ENCODE measurements at regions not wholly inside any gene's neighbourhood (a gene's known extent, or its start where the extent isn't known, plus 50 kb on each side); places are given as distances from the start of the nearest gene placed in this dataset.
"Not testable (repeated sequence)": the region's sequence is repeated elsewhere in the genome, so short reads cannot be mapped to it uniquely, and the experiment has no call there.

- no peak overlapping the region for H3K27ac Mint-ChIP-seq
- intact Hi-C loops (cut with micrococcal nuclease), result no loop called here
- H3K4me1 Mint-ChIP-seq (ENCODE audit: low read depth), result no peaks in the 10 kb centered on the region
- DNase-seq, result no peak
- ChIA-PET CTCF (no interaction called here), POLR2A (no interaction called here)
- H3K27me3 Mint-ChIP-seq, result no peaks in the 10 kb centered on the region
- H3K9me3 Mint-ChIP-seq, result no peaks in the 10 kb centered on the region
- H3K4me3 Mint-ChIP-seq, result no peak overlapping the region
- no peaks in the 10 kb centered on the region for H3K36me3 Mint-ChIP-seq
These were observed 192.9 kb downstream of the C12orf75 start for GRCh38 chr12:105523164-105524057.

DNA sequence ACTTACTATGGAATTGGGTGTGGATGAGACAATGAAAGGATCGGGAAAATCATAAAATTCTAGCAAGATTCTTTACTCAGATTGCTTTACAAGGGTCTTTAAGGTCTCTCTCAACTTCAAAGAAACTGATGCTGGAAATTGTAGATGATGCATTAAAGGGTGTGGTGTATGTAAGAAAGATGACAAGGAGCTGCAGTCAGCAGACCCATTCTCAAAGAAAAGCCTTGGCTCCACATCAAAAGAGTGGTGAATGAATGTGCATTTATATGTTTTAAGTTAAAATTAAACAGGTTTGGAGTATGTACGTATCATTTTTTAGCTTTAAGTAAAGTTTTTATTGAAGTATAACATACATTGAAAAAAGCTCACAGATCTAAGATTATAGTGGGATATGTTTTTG lies 194.5 kb downstream of the C12orf75 start:
- Mint-ChIP-seq H3K4me1 (ENCODE audit: low read depth) (no peaks in the 10 kb centered on the region), H3K9me3 (no peaks in the 10 kb centered on the region), H3K4me3 (no peak overlapping the region), H3K27me3 (peaks cover 2% of the 10 kb centered on the region), H3K27ac (no peak overlapping the region), H3K36me3 (no peaks in the 10 kb centered on the region)
- CTCF ChIA-PET, result no interaction called here
- DNase-seq, result no peak
- POLR2A ChIA-PET, result no interaction called here
- intact Hi-C loops (cut with micrococcal nuclease), result no loop called here

GRCh38 chr12:105534068-105534467 lies 203.6 kb downstream of the C12orf75 start:
- Mint-ChIP-seq H3K4me3 (no peak overlapping the region), H3K4me1 (ENCODE audit: low read depth) (no peaks in the 10 kb centered on the region), H3K36me3 (no peaks in the 10 kb centered on the region), H3K27ac (no peak overlapping the region), H3K27me3 (peaks cover 12% of the 10 kb centered on the region), H3K9me3 (peaks cover 17% of the 10 kb centered on the region)
- ChIA-PET POLR2A (no interaction called here), CTCF (no interaction called here)
- intact Hi-C loops (cut with micrococcal nuclease), result no loop called here
- no peak for DNase-seq

DNA sequence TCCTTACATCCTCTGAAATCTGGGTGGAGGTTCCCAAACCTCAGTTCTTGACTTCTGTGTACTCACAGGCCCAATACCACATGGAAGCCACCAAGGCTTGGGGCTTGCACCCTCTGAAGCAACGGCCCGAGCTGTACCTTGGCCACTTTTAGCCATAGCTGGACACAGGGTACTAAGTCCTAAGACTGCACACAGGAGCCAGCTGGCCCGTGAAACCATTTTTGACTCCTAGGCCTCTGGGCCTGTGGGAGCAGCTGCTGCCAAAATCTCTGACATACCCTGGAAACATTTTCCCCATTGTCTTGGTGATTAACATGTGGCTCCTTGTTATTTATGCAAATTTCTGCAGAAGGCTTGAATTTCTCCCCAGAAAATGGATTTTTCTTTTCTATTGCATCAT lies 204.5 kb downstream of the C12orf75 start:
- POLR2A ChIA-PET; H3K36me3 Mint-ChIP-seq; H3K4me1 Mint-ChIP-seq (ENCODE audit: low read depth); DNase-seq; H3K27me3 Mint-ChIP-seq; CTCF ChIA-PET; H3K4me3 Mint-ChIP-seq; H3K27ac Mint-ChIP-seq; intact Hi-C loops (cut with micrococcal nuclease): not testable (repeated sequence)
- H3K9me3 Mint-ChIP-seq, result peaks cover 17% of the 10 kb centered on the region

- no peak for DNase-seq
- Mint-ChIP-seq H3K27me3 (no peaks in the 10 kb centered on the region), H3K27ac (no peak overlapping the region), H3K36me3 (no peaks in the 10 kb centered on the region), H3K4me3 (no peak overlapping the region), H3K4me1 (ENCODE audit: low read depth) (no peaks in the 10 kb centered on the region), H3K9me3 (peaks cover 16% of the 10 kb centered on the region)
- ChIA-PET POLR2A (no interaction called here), CTCF (no interaction called here)
- intact Hi-C loops (cut with micrococcal nuclease), result no loop called here
These were observed 208.4 kb downstream of the C12orf75 start for GRCh38 chr12:105538880-105539279.

GRCh38 chr12:105539735-105540134 lies 209.2 kb downstream of the C12orf75 start:
- ChIA-PET POLR2A (no interaction called here), CTCF (no interaction called here)
- no peak overlapping the region for H3K4me3 Mint-ChIP-seq
- no peaks in the 10 kb centered on the region for H3K36me3 Mint-ChIP-seq
- intact Hi-C loops (cut with micrococcal nuclease), result no loop called here
- no peaks in the 10 kb centered on the region for H3K27me3 Mint-ChIP-seq
- H3K9me3 Mint-ChIP-seq, result peaks cover 9% of the 10 kb centered on the region
- H3K4me1 Mint-ChIP-seq (ENCODE audit: low read depth), result no peaks in the 10 kb centered on the region
- H3K27ac Mint-ChIP-seq, result no peak overlapping the region
- no peak for DNase-seq

DNA sequence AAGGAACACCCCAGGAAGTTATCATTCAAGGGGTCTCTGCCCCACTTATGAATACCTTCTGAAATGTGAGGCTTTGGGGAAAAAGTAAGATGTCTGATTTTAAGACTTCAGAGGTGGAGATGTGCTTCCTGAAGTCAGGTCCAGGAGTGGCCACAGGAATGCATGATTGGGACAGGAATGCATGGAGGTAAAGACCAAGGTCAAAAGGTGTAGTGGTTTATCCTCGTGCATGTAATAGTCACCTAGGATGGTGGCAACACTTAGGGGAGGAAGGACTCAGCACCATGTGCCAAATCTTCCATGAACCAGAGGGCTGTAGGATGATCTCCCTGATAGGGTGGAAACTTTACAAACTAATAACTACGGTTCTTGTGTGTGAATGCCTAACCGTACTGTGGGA lies 217.3 kb downstream of the C12orf75 start:
- H3K4me1 Mint-ChIP-seq (ENCODE audit: low read depth), result no peaks in the 10 kb centered on the region
- H3K27me3 Mint-ChIP-seq, result no peaks in the 10 kb centered on the region
- POLR2A ChIA-PET, result no interaction called here
- H3K4me3 Mint-ChIP-seq, result no peak overlapping the region
- no peak overlapping the region for H3K27ac Mint-ChIP-seq
- intact Hi-C loops (cut with micrococcal nuclease), result no loop called here
- CTCF ChIA-PET, result no interaction called here
- no peak for DNase-seq
- no peaks in the 10 kb centered on the region for H3K9me3 Mint-ChIP-seq
- H3K36me3 Mint-ChIP-seq, result no peaks in the 10 kb centered on the region

DNA sequence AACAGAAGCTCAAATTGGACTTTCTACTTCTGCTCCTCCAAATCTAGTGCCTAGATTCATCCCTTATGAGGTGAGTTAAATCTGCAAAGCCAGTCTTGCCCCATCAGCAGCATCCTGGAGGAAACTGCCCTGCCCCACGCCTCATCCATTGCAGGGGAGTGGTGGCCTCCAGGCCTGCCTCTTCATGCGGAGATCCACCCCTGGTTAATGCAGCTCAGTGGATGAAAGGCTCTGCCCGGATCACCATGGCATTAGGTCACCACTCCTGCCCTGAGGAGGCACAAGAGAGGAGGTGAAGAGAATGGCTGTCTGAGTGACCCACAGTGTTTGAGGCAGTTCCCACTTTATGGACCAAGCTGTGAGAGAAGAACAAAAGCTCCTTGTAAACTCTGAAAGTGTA lies 218.1 kb downstream of the C12orf75 start:
- no peak overlapping the region for H3K27ac Mint-ChIP-seq
- POLR2A ChIA-PET, result no interaction called here
- H3K9me3 Mint-ChIP-seq, result no peaks in the 10 kb centered on the region
- DNase-seq, result no peak
- CTCF ChIA-PET, result no interaction called here
- H3K27me3 Mint-ChIP-seq, result no peaks in the 10 kb centered on the region
- intact Hi-C loops (cut with micrococcal nuclease), result no loop called here
- H3K4me1 Mint-ChIP-seq (ENCODE audit: low read depth), result no peaks in the 10 kb centered on the region
- H3K36me3 Mint-ChIP-seq, result no peaks in the 10 kb centered on the region
- no peak overlapping the region for H3K4me3 Mint-ChIP-seq

DNA sequence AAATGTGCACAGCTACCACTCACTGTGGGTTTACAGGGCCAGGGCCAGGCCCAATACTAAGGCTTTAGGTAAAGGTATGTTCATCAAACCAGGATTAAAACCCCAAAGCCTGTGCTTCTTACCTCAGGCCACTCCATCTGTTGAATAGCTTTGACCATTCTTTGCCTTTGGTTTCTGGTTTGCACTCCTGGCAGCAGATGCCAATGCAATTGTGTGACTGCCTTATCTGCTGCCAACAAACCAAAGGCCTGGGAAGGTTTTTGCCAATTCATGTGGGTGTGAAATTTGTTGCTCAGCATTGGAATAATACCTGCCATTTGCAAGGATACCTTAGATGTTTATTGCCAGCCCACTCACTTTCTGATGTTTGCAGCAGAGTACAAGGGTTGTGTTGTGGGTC lies 221.6 kb downstream of the C12orf75 start:
- Mint-ChIP-seq H3K9me3 (no peaks in the 10 kb centered on the region), H3K36me3 (no peaks in the 10 kb centered on the region), H3K4me3 (no peak overlapping the region), H3K27me3 (no peaks in the 10 kb centered on the region), H3K27ac (no peak overlapping the region), H3K4me1 (ENCODE audit: low read depth) (no peaks in the 10 kb centered on the region)
- no peak for DNase-seq
- ChIA-PET CTCF (no interaction called here), POLR2A (no interaction called here)
- intact Hi-C loops (cut with micrococcal nuclease), result no loop called here

DNA sequence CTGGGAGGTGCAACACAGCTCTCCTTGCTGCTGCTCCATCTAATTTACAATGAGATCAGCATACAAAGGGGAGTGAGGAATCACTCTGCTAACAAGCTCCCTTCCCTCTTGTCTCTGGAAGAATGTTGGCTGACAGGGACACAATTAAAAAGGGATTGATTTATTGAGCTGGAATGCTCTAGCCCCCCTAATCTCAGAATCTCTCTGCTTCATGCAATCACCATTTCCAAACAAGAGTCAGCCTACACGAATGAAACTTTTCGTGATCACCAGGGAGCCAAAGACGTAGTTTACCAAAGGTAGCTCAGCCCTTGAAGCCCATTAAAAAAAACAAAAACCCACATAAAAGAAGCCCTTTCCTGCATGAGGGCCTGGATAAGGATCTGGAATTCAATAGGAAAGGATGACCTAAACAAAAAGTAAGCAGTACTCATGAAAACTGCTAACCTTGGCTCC lies 223.8 kb downstream of the C12orf75 start:
- no peaks in the 10 kb centered on the region for H3K36me3 Mint-ChIP-seq
- CTCF ChIA-PET, result no interaction called here
- POLR2A ChIA-PET, result no interaction called here
- no peaks in the 10 kb centered on the region for H3K4me1 Mint-ChIP-seq (ENCODE audit: low read depth)
- no peaks in the 10 kb centered on the region for H3K27me3 Mint-ChIP-seq
- no peak overlapping the region for H3K27ac Mint-ChIP-seq
- DNase-seq, result no peak
- no peak overlapping the region for H3K4me3 Mint-ChIP-seq
- no peaks in the 10 kb centered on the region for H3K9me3 Mint-ChIP-seq
- intact Hi-C loops (cut with micrococcal nuclease), result no loop called here

DNA sequence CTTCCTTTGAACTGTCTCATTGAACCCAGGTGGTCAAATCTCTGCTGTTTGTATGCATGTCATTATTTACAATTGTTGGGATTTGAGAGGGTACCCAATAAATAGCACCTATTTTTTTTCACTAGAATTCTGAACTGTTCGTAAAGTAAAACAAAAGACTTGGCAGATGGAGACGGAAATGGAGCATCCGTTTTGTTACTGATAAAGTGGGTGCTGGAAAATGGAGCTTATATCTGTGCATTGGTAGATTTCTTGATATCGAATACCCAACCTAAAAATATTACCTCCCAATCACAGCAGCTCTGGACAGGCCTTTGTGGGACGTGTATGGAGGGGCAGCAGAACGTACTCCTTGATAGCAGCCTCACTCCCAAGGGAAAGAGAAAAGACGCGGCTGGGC lies 224.4 kb downstream of the C12orf75 start:
- intact Hi-C loops (cut with micrococcal nuclease), result no loop called here
- ChIA-PET POLR2A (no interaction called here), CTCF (no interaction called here)
- Mint-ChIP-seq H3K36me3 (no peaks in the 10 kb centered on the region), H3K4me3 (no peak overlapping the region), H3K9me3 (no peaks in the 10 kb centered on the region), H3K27ac (no peak overlapping the region), H3K4me1 (ENCODE audit: low read depth) (no peaks in the 10 kb centered on the region), H3K27me3 (no peaks in the 10 kb centered on the region)
- no peak for DNase-seq

DNA sequence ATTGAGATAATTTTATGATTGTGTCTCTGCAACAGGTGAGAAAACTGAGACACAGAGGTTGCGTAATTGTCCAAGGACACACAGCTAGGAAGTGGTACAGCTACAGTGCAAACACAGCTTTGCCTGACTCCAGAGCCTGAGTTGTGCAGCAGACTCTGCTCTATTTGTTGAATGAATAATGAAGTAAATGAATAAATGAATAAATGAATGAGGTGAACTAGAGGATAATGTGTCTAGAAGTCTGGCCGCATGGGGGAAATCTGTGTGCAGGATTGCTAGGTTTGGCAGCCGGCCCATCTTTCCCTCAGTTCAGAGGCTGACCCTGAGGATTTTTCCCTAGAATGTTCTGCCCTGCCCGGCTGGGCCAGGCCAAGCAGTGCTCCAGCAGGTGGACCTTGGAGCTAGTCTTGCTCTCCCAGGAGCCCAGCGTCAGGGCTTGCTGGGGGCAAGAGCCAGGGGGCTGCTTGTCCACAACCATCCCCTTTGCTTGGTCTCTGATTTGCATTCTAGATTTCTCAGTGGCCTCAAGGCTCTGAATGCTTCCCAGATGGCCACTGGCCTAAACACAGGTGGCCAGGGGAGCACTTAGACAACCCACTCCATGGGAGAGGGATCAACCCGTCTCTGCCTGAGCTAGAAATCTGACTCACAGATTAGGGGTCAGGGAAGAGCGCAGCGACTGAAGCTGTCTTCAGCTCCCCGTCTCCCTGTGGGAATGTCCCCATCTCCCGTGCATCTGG lies 225.2 kb downstream of the C12orf75 start:
- no peak for DNase-seq
- Mint-ChIP-seq H3K27me3 (no peaks in the 10 kb centered on the region), H3K4me3 (no peak overlapping the region), H3K36me3 (no peaks in the 10 kb centered on the region), H3K27ac (no peak overlapping the region), H3K4me1 (ENCODE audit: low read depth) (no peaks in the 10 kb centered on the region), H3K9me3 (no peaks in the 10 kb centered on the region)
- ChIA-PET CTCF (no interaction called here), POLR2A (no interaction called here)
- intact Hi-C loops (cut with micrococcal nuclease), result no loop called here

DNA sequence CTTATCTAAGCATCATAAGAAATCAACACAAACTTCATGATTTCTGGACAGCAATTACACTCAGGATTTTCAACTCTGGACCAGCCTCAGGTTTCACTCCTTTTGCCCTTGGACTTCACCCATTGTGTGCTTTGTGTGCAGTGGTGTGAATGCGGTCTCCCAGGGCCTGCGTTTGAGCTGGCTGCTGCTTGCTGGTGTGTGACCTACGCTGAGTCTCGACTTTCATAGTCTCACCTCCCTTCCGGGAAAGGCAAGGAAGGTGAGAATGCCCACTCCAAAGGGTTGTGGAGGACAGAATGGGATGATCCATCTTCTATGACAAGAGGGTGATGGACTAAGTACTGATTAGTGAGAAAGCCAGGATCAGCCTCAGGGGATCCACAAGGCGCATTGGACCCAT lies 228.8 kb downstream of the C12orf75 start:
- H3K27me3 Mint-ChIP-seq, result peaks cover 2% of the 10 kb centered on the region

More for the DNA sequence above, 228.8 kb downstream of the C12orf75 start:
- H3K27ac Mint-ChIP-seq, result no peak overlapping the region
- H3K36me3 Mint-ChIP-seq, result no peaks in the 10 kb centered on the region
- no peaks in the 10 kb centered on the region for H3K9me3 Mint-ChIP-seq
- H3K4me3 Mint-ChIP-seq, result no peak overlapping the region
- POLR2A ChIA-PET, result no interaction called here
- intact Hi-C loops (cut with micrococcal nuclease), result no loop called here
- no peaks in the 10 kb centered on the region for H3K4me1 Mint-ChIP-seq (ENCODE audit: low read depth)
- CTCF ChIA-PET, result no interaction called here
- no peak for DNase-seq
